Astrocyte (in vitro differentiated cells and primary cell): ENCODE measurements at regions not wholly inside any gene's neighbourhood (a gene's known extent, or its start where the extent isn't known, plus 50 kb on each side); places are given as distances from the start of the nearest gene placed in this dataset.

Experiments
- DNase-seq: peaks from one replicate; pipeline ENCODE4 v3.0.0-alpha.2; 2010; ENCODE audit warnings: low read depth
- FAIRE-seq: peaks from 2 replicates; lab custom pipeline; 2011; peaks lifted over from hg19 to GRCh38; lab: Jason Lieb, UNC
- H2AFZ ChIP-seq: 2 replicates; pipeline ENCODE4 v1.6.0; 2012; ENCODE audit warnings: low read depth, low read length, inconsistent platforms
- H3K27ac ChIP-seq: 2 replicates; pipeline ENCODE4 v1.5.1; 2011; ENCODE audit warnings: low read depth, low read length, inconsistent platforms
- H3K27me3 ChIP-seq: 2 replicates; pipeline ENCODE4 v1.6.0; 2011; ENCODE audit warnings: low read length, inconsistent platforms; ENCODE audit not compliant: insufficient read depth
- H3K36me3 ChIP-seq: 2 replicates; pipeline ENCODE4 v1.5.1; 2011; ENCODE audit warnings: low read length, inconsistent platforms; ENCODE audit not compliant: insufficient read depth
- H3K4me1 ChIP-seq: 2 replicates; pipeline ENCODE4 v1.5.1; 2011; ENCODE audit warnings: low read length, inconsistent platforms; ENCODE audit not compliant: insufficient read depth
- H3K4me2 ChIP-seq: 2 replicates; pipeline ENCODE4 v1.6.0; 2012; ENCODE audit warnings: low read length, inconsistent platforms
- H3K4me3 ChIP-seq: 2 replicates; pipeline ENCODE4 v1.5.1; 2011; ENCODE audit warnings: low read depth, mild to moderate bottlenecking, low read length, inconsistent platforms; ENCODE audit not compliant: insufficient read depth
- H3K79me2 ChIP-seq: 2 replicates; pipeline ENCODE4 v1.6.0; 2012; ENCODE audit warnings: mild to moderate bottlenecking, low read length, inconsistent platforms; ENCODE audit not compliant: insufficient read depth
- H3K9ac ChIP-seq: 2 replicates; pipeline ENCODE4 v1.6.0; 2012; ENCODE audit warnings: mild to moderate bottlenecking, low read length, inconsistent platforms
- H3K9me3 ChIP-seq: 2 replicates; pipeline ENCODE4 v1.5.1; 2012; ENCODE audit warnings: low read depth, mild to moderate bottlenecking, low read length, inconsistent platforms; ENCODE audit not compliant: insufficient read depth
- H4K20me1 ChIP-seq: 2 replicates; pipeline ENCODE4 v1.6.0; 2012; ENCODE audit warnings: low read length, inconsistent platforms; ENCODE audit not compliant: insufficient read depth
- H3K27ac Mint-ChIP-seq: one replicate; pipeline ENCODE4 v1.8.0; 2021; ENCODE audit warnings: mild to moderate bottlenecking, mixed read lengths; ENCODE audit not compliant: unreplicated experiment
- H3K27me3 Mint-ChIP-seq: one replicate; pipeline ENCODE4 v1.8.0; 2021; ENCODE audit warnings: low read depth, mixed read lengths; ENCODE audit not compliant: unreplicated experiment
- H3K36me3 Mint-ChIP-seq: one replicate; pipeline ENCODE4 v1.8.0; 2021; ENCODE audit warnings: low read depth, mixed read lengths; ENCODE audit not compliant: unreplicated experiment
- H3K4me1 Mint-ChIP-seq: one replicate; pipeline ENCODE4 v1.8.0; 2021; ENCODE audit warnings: low read depth, mixed read lengths; ENCODE audit not compliant: unreplicated experiment
- H3K4me3 Mint-ChIP-seq: one replicate; pipeline ENCODE4 v1.8.0; 2021; ENCODE audit warnings: mild to moderate bottlenecking, moderate library complexity, mixed read lengths; ENCODE audit not compliant: unreplicated experiment
- H3K9me3 Mint-ChIP-seq: one replicate; pipeline ENCODE4 v1.8.0; 2021; ENCODE audit warnings: mild to moderate bottlenecking, mixed read lengths; ENCODE audit not compliant: unreplicated experiment
- CTCF ChIP-seq: IDR thresholded peaks from 2 replicates; pipeline ENCODE4 v1.5.1; 2011; ENCODE audit warnings: low read depth, mild to moderate bottlenecking, inconsistent platforms, low read length, moderate library complexity; ENCODE audit not compliant: insufficient read depth
- EZH2 ChIP-seq: IDR thresholded peaks from 2 replicates; pipeline ENCODE4 v1.6.1; 2012; ENCODE audit warnings: mild to moderate bottlenecking, low read length, inconsistent platforms; ENCODE audit not compliant: insufficient read depth

- H3K36me3 Mint-ChIP-seq: peaks cover 2% of the 10 kb centered on the region
- TF ChIP-seq CTCF (no peak), EZH2 (no peak)
- no peak overlapping the region for H3K4me2 ChIP-seq
- H3K4me1 Mint-ChIP-seq: no peaks in the 10 kb centered on the region
- no peak overlapping the region for H3K27ac Mint-ChIP-seq
- DNase-seq (no peak), FAIRE-seq (no peak)
- H3K79me2 ChIP-seq: no peaks in the 10 kb centered on the region
- H3K4me3 Mint-ChIP-seq: no peak overlapping the region
- H3K27ac ChIP-seq: no peak overlapping the region
- H3K9ac ChIP-seq: no peak overlapping the region
- H3K36me3 ChIP-seq: no peaks in the 10 kb centered on the region
- H3K4me1 ChIP-seq: no peaks in the 10 kb centered on the region
- H3K4me3 ChIP-seq: no peak overlapping the region
- no peaks in the 10 kb centered on the region for H4K20me1 ChIP-seq
- H3K27me3 ChIP-seq: no peaks in the 10 kb centered on the region
- H3K27me3 Mint-ChIP-seq: peaks cover 2% of the 10 kb centered on the region
- no peaks in the 10 kb centered on the region for H3K9me3 ChIP-seq
- peaks cover 3% of the 10 kb centered on the region for H3K9me3 Mint-ChIP-seq
- H2AFZ ChIP-seq: no peak overlapping the region
Observed at GRCh38 chr17:71668807-71669206, 452.0 kb upstream of the SOX9 start.

GRCh38 chr17:71677439-71677838, 443.4 kb upstream of the SOX9 start:
- no peak overlapping the region for H3K4me3 ChIP-seq
- no peaks in the 10 kb centered on the region for H3K79me2 ChIP-seq
- no peaks in the 10 kb centered on the region for H3K4me1 ChIP-seq
- DNase-seq: no peak
- no peaks in the 10 kb centered on the region for H3K27me3 ChIP-seq
- no peak for TF ChIP-seq CTCF
- no peak for TF ChIP-seq EZH2
- no peak overlapping the region for H3K4me2 ChIP-seq
- Mint-ChIP-seq H3K9me3 (no peaks in the 10 kb centered on the region), H3K27ac (no peak overlapping the region), H3K4me3 (no peak overlapping the region), H3K4me1 (no peaks in the 10 kb centered on the region), H3K36me3 (no peaks in the 10 kb centered on the region), H3K27me3 (no peaks in the 10 kb centered on the region)
- H3K36me3 ChIP-seq: no peaks in the 10 kb centered on the region
- no peak overlapping the region for H3K27ac ChIP-seq
- H4K20me1 ChIP-seq: no peaks in the 10 kb centered on the region
- FAIRE-seq: no peak
- no peaks in the 10 kb centered on the region for H3K9me3 ChIP-seq
- H3K9ac ChIP-seq: no peak overlapping the region
- no peak overlapping the region for H2AFZ ChIP-seq

GRCh38 chr17:71679832-71680231, 441.0 kb upstream of the SOX9 start:
- TF ChIP-seq CTCF (no peak), EZH2 (no peak)
- Mint-ChIP-seq H3K36me3 (no peaks in the 10 kb centered on the region), H3K27me3 (no peaks in the 10 kb centered on the region), H3K4me3 (no peak overlapping the region), H3K9me3 (no peaks in the 10 kb centered on the region), H3K27ac (no peak overlapping the region), H3K4me1 (no peaks in the 10 kb centered on the region)
- H3K27ac ChIP-seq: no peak overlapping the region
- no peak overlapping the region for H3K4me2 ChIP-seq
- no peaks in the 10 kb centered on the region for H3K36me3 ChIP-seq
- no peak for FAIRE-seq
- no peak overlapping the region for H2AFZ ChIP-seq
- no peaks in the 10 kb centered on the region for H3K9me3 ChIP-seq
- no peaks in the 10 kb centered on the region for H4K20me1 ChIP-seq
- no peaks in the 10 kb centered on the region for H3K27me3 ChIP-seq
- H3K4me3 ChIP-seq: no peak overlapping the region
- H3K79me2 ChIP-seq: no peaks in the 10 kb centered on the region
- H3K9ac ChIP-seq: no peak overlapping the region
- no peaks in the 10 kb centered on the region for H3K4me1 ChIP-seq
- DNase-seq: no peak
